Adipocyte (in vitro differentiated cells): ENCODE measurements at regions not wholly inside any gene's neighbourhood (a gene's known extent, or its start where the extent isn't known, plus 50 kb on each side); places are given as distances from the start of the nearest gene placed in this dataset.
"Not testable (repeated sequence)": the region's sequence is repeated elsewhere in the genome, so short reads cannot be mapped to it uniquely, and the experiment has no call there.

Experiments used
- DNase-seq: peaks from one replicate; pipeline ENCODE4 v3.0.0-alpha.2; 2015; ENCODE audit warnings: low read depth
- H3K27me3 ChIP-seq: replicated peaks from 2 replicates; pipeline ENCODE4 v1.7.0; 2013; ENCODE audit warnings: mild to moderate bottlenecking, low read length, moderate library complexity; ENCODE audit not compliant: control insufficient read depth, insufficient read depth
- H3K36me3 ChIP-seq: 2 replicates; pipeline ENCODE4 v1.7.0; 2013; ENCODE audit warnings: low read length, mild to moderate bottlenecking, moderate library complexity; ENCODE audit not compliant: control insufficient read depth, insufficient read depth, severe bottlenecking
- H3K4me1 ChIP-seq: 2 replicates; pipeline ENCODE4 v1.7.0; 2013; ENCODE audit warnings: mild to moderate bottlenecking, low read length, moderate library complexity; ENCODE audit not compliant: control insufficient read depth, insufficient read depth
- H3K4me3 ChIP-seq: 2 replicates; pipeline ENCODE4 v1.7.0; 2013; ENCODE audit warnings: mild to moderate bottlenecking, low read length, moderate library complexity
- H3K9ac ChIP-seq: 2 replicates; pipeline ENCODE4 v1.7.0; 2013; ENCODE audit warnings: mild to moderate bottlenecking, low read length, moderate library complexity
- H3K9me3 ChIP-seq: 2 replicates; pipeline ENCODE4 v1.7.0; 2013; ENCODE audit warnings: mild to moderate bottlenecking, low read length, moderate library complexity; ENCODE audit not compliant: control insufficient read depth

DNA sequence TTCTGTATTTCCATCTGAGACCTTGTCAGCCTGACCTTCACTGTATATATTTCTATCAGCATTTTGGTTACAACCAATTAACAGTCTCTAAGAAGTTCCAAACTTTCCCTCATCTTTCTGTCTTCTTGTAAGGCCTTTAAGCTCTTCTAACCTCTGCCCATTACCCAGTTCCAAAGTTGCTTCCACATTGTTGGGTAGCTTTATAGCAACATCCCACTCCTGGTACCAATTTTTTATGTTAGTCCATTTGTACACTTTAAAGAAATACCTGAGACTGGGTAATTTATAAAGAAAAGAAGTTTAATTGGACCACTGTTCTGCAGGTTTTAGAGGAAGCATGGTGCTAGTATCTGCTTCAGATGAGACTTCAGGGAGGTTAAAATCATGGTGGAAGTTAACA is 1979.7 kb upstream of the RAG2 start:
- Histone ChIP-seq H3K36me3 (no peaks in the 10 kb centered on the region), H3K4me1 (no peaks in the 10 kb centered on the region), H3K4me3 (no peak overlapping the region), H3K9ac (no peak overlapping the region), H3K27me3 (no peaks in the 10 kb centered on the region), H3K9me3 (peaks cover 22% of the 10 kb centered on the region)
- DNase-seq = no peak

DNA sequence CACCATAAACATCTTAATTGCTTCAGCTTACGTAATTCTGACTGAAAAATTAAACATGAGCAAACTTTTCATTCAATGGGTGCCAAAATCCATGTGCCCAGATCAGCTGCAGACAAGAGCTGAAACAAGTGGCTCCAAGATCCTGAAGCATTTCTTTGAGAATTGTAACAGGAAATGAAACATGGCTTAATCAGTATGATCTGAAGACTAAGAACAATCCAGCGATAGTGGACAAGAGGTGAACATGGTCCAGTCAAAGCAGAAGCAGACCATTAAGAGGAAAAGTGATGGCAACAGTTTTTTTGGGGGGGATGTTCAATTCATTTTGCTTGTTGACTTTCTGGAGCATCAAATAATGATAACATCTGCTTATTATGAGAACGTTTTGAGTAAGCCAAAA is 1964.5 kb upstream of the RAG2 start:
- Histone ChIP-seq H3K4me3 (no peak overlapping the region), H3K36me3 (no peaks in the 10 kb centered on the region), H3K4me1 (no peaks in the 10 kb centered on the region), H3K9ac (no peak overlapping the region), H3K9me3 (no peaks in the 10 kb centered on the region), H3K27me3 (no peaks in the 10 kb centered on the region)
- DNase-seq = no peak

DNA sequence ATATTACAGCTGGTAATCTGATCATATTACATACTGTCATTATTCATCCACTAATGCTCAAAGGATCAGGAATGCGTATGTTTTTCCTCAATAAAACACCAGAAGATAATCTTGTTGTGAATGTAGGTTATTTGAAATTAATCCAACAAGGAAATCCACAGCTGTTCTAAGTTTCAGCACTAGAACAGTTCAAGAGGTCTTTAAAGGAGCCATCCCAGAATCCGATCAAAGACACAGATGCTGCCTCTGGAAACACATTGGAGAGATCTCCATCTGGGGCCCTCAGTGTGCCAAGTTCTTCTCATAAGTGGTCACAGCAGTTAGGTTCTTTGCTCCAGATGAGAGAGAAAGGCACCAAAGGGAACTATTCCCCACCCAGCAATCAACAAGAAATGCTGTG is 1955.1 kb upstream of the RAG2 start:
- H3K9ac ChIP-seq = no peak overlapping the region
- H3K9me3 ChIP-seq = no peaks in the 10 kb centered on the region
- H3K4me1 ChIP-seq = no peaks in the 10 kb centered on the region
- no peak for DNase-seq
- no peak overlapping the region for H3K4me3 ChIP-seq
- H3K27me3 ChIP-seq = no peaks in the 10 kb centered on the region
- H3K36me3 ChIP-seq = no peaks in the 10 kb centered on the region

DNA sequence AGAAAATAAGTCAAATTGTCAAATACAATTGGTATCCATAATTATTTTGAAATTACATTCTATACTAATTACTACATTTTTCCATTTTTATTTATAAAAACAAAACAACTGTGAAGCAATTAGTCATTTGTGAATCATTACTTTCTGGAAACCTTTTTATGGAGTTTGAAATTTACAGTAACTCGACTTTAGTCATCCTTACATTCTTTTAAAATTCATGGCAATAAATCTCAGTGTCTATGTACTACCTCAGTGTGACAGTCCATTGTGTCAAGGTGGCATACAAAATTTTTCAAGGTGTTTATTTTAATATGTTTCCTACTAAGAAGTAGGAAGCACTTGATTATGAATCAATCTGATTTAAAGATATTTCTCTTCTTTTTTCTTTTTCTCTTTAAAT is 1949.4 kb upstream of the RAG2 start:
- DNase-seq = peak; percentile 3
- Histone ChIP-seq H3K4me3 (no peak overlapping the region), H3K9ac (no peak overlapping the region), H3K9me3 (no peaks in the 10 kb centered on the region), H3K27me3 (no peaks in the 10 kb centered on the region), H3K36me3 (no peaks in the 10 kb centered on the region), H3K4me1 (peaks cover 4% of the 10 kb centered on the region)

DNA sequence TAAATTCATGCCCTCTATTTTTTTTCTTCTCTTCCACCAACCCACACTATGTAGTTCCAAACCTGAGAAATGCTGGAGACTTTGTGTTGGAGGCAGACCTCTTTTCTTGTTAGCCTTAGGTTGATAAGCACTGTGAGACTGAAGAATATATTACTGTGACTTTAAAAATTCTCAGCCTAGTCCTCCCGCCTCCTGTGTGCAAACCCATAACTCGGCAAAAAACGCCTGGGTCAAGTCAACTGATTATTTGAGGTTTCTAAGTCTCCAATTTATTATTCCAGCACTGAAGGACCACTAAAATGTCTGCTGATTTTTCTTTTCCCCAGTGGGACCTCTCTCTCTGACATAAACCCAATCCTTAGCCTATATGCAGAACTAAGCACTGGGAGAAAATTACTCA is 1946.0 kb upstream of the RAG2 start:
- no peak for DNase-seq
- no peak overlapping the region for H3K9ac ChIP-seq
- H3K36me3 ChIP-seq = no peaks in the 10 kb centered on the region
- H3K9me3 ChIP-seq = no peaks in the 10 kb centered on the region
- H3K27me3 ChIP-seq = no peaks in the 10 kb centered on the region
- H3K4me3 ChIP-seq = no peak overlapping the region
- H3K4me1 ChIP-seq = peaks cover 4% of the 10 kb centered on the region

DNA sequence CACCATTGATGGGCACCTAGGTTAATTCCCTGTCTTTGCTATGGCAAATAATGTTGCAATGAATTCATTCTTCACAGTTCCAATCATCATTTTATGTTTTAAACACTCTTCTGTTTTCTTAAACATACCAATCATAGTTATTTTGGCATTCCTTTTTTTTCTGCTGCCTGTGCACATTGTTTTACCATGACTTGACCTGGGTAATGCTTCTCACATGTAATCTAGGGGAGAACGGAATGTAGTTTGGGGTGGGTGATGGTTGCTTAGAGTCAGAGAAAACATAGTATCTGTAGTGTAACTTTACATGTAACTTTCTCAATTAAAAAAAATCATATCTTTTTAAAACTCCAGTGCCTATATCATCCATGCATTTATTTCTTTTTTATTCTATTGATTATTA is 1945.3 kb upstream of the RAG2 start:
- no peak overlapping the region for H3K9ac ChIP-seq
- no peak overlapping the region for H3K4me3 ChIP-seq
- H3K4me1 ChIP-seq = peaks cover 4% of the 10 kb centered on the region
- no peaks in the 10 kb centered on the region for H3K9me3 ChIP-seq
- no peaks in the 10 kb centered on the region for H3K27me3 ChIP-seq
- no peaks in the 10 kb centered on the region for H3K36me3 ChIP-seq
- DNase-seq = peak; percentile 54

DNA sequence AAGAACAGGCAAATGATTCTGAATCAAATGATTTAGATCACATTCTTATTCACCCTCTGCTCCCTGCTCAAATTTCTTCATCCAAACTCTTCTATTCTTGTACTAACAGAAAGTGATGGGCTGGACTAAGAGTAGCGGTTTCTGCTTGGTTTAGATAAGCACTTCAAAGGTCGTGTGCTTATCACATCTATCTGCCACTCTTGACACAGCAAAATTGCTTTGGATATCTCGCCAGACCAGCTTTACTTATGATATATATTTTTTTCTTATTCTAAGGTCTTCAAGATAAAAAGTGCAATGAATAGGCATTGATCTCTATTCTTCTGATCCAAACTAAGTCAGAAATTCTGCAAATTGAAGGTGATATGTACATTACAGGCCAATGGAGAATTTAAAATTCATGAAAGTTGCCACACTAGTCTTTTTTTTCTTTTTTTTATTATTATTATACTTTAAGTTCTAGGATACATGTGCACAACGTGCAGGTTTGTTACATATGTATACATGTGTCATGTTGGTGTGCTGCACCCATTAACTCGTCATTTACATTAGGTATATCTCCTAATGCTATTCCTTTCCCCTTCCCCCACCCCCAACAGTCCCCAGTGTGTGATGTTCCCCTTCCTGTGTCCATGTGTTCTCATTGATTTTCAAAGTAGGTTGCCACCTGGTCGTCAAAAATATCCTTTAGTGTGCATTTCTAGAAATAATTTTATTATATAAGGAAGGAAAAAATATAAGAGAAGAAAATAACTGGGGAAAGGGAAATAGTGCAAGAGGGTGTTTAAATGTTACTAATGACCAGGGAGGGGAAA is 1941.0 kb upstream of the RAG2 start:
- H3K27me3 ChIP-seq = no peaks in the 10 kb centered on the region
- peaks cover 10% of the 10 kb centered on the region for H3K9me3 ChIP-seq
- H3K36me3 ChIP-seq = no peaks in the 10 kb centered on the region
- peaks cover 4% of the 10 kb centered on the region for H3K4me1 ChIP-seq
- H3K9ac ChIP-seq = no peak overlapping the region
- no peak overlapping the region for H3K4me3 ChIP-seq
- no peak for DNase-seq

DNA sequence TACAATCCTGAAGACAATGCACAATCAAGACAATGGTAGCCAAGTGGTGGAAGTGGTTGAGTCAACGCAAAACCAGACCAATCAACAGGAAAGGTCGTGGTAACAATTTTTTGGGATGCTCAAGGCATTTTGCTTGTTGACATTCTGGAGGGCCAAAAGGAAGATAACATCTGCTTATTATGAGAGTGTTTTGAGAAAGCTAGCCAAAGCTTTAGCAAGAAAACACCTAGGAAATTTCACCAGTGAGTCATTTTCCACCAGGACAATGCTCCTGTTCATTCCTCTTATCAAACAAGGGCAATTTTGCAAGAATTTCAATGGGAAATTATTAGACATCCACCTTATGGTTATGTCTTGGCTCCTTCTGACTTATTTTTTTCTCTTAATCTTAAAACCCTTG is 1932.2 kb upstream of the RAG2 start:
- DNase-seq = no peak
- H3K27me3 ChIP-seq = no peaks in the 10 kb centered on the region
- no peak overlapping the region for H3K9ac ChIP-seq
- H3K9me3 ChIP-seq = peaks cover 12% of the 10 kb centered on the region
- H3K4me1 ChIP-seq = no peaks in the 10 kb centered on the region
- H3K4me3 ChIP-seq = no peak overlapping the region
- no peaks in the 10 kb centered on the region for H3K36me3 ChIP-seq

DNA sequence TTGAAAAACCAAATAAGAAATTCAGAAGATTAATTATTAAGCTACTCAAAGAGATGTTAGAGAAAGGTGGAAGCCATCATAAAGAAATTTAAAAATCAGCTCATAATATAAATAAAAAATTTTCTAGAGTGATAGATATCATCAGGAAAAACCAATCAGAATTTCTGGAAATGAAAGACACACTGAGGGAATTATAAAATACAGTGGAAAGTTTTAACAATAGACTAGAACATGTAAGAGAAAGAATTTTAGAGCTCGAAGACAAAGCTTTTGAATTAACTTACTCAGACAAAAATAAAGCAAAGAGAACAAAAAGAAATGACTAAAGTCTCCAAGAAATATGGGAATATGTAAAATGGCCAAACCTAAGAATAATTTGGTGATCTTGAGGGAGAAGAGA is 1926.9 kb upstream of the RAG2 start:
- DNase-seq = no peak
- H3K9ac ChIP-seq = no peak overlapping the region
- H3K9me3 ChIP-seq = peaks cover 18% of the 10 kb centered on the region
- no peaks in the 10 kb centered on the region for H3K36me3 ChIP-seq
- no peaks in the 10 kb centered on the region for H3K4me1 ChIP-seq
- H3K4me3 ChIP-seq = no peak overlapping the region
- H3K27me3 ChIP-seq = no peaks in the 10 kb centered on the region

DNA sequence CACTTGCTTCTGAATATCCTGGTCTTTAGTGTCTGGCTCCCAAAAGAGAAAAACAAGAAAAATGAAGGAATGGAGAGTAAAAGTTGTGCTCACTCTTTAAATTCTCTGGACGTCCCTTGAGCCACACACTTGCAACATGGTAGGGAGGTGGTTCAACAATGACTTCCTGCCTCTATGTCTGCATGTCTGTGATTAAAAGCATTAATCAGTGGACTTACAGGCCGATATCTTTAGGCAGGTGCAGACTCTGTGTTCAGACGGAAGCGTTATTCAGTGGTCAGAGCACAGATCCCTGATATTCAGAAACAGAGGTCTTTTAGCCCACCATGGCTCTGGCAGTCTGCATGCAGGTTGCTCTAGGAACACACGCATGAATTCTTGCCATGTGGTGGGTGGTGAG is 1920.0 kb upstream of the RAG2 start:
- Histone ChIP-seq H3K9ac (no peak overlapping the region), H3K36me3 (no peaks in the 10 kb centered on the region), H3K9me3 (no peaks in the 10 kb centered on the region)

DNA sequence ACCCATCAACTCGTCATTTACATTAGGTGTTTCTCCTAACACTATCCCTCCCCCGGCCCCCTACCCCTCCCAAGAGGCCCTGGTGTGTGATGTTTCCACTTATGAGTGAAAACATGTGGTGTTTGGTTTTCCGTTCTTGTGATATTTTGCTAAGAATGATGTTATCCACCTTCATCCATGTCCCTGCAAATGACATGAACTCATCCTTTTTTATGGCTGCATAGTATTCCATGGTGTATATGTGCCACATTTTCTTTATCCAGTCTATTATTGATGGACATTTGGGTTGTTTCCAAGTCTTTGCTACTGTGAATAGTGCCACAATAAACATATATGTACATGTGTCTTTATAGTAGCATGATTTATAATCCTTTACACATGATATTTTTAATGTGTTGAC is 1914.8 kb upstream of the RAG2 start:
- not testable (repeated sequence) for H3K27me3 ChIP-seq, H3K9ac ChIP-seq, H3K4me3 ChIP-seq, H3K4me1 ChIP-seq, H3K9me3 ChIP-seq, H3K36me3 ChIP-seq, DNase-seq

More for the DNA sequence above, 1920.0 kb upstream of the RAG2 start:
- no peak for DNase-seq
- Histone ChIP-seq H3K27me3 (no peaks in the 10 kb centered on the region), H3K4me1 (no peaks in the 10 kb centered on the region), H3K4me3 (no peak overlapping the region)

DNA sequence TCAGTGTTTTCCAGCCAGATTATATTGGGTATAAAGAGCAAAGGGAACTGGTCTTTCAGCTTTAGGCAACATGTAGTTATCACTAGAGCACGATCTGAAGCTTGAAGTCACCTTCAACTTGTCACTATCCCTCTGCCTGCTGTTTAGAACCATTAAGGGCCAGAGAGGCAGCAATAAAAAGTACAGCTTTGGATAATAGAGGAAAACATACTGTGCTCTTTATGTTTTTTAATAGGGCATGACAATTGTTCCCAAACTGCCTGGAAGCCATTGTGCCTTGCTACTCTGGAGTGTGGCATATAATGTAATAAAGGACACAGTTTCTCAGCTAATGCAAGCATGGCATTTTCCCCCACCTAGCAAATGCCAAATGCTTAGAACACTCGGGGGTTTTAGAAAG is 1912.0 kb upstream of the RAG2 start:
- no peak overlapping the region for H3K4me3 ChIP-seq
- no peaks in the 10 kb centered on the region for H3K9me3 ChIP-seq
- H3K36me3 ChIP-seq = no peaks in the 10 kb centered on the region
- no peaks in the 10 kb centered on the region for H3K4me1 ChIP-seq
- no peak for DNase-seq
- H3K9ac ChIP-seq = no peak overlapping the region
- no peaks in the 10 kb centered on the region for H3K27me3 ChIP-seq
